ENCODE measurements at regions not wholly inside any gene's neighbourhood (a gene's known extent, or its start where the extent isn't known, plus 50 kb on each side); places are given as distances from the start of the nearest gene placed in this dataset.

GRCh38 chr2:21260311-21260710, 136.5 kb downstream of the TDRD15 start:
- ATAC-seq (no peak), DNase-seq (no peak)
- TF ChIP-seq CTCF (IDR thresholded peaks at IDR 0.05) = no peak
- H3K4me3 Mint-ChIP-seq = no peak overlapping the region
- 84% methylated on average over 3 of the region's 3 CpGs for WGBS (ENCODE audit: insufficient coverage)
- intact Hi-C loops (cut with micrococcal nuclease) = no loop called here
- H3K4me3 ChIP-seq (ENCODE audit: low read length) = no peak overlapping the region
- peaks cover 0 to 4% of the 10 kb centered on the region in 2 donors for H3K9me3 Mint-ChIP-seq
- H3K36me3 ChIP-seq (ENCODE audit: control insufficient read depth, insufficient read depth, low read length) = no peaks in the 10 kb centered on the region
- no peaks in the 10 kb centered on the region for H3K36me3 Mint-ChIP-seq
- H3K27me3 ChIP-seq (ENCODE audit: control insufficient read depth, insufficient read depth, low read length) = no peaks in the 10 kb centered on the region
- H3K4me1 ChIP-seq (ENCODE audit: control insufficient read depth, insufficient read depth, low read length) = no peaks in the 10 kb centered on the region
- H3K27ac ChIP-seq (ENCODE audit: low read length) = no peak overlapping the region
- H3K9me3 ChIP-seq (ENCODE audit: control insufficient read depth, insufficient read depth, low read length) = no peaks in the 10 kb centered on the region
- no peaks in the 10 kb centered on the region for H3K27me3 Mint-ChIP-seq (ENCODE audit: low read depth in 2 of 2)
- no peaks in the 10 kb centered on the region for H3K4me1 Mint-ChIP-seq
- H3K27ac Mint-ChIP-seq = no peak overlapping the region

DNA sequence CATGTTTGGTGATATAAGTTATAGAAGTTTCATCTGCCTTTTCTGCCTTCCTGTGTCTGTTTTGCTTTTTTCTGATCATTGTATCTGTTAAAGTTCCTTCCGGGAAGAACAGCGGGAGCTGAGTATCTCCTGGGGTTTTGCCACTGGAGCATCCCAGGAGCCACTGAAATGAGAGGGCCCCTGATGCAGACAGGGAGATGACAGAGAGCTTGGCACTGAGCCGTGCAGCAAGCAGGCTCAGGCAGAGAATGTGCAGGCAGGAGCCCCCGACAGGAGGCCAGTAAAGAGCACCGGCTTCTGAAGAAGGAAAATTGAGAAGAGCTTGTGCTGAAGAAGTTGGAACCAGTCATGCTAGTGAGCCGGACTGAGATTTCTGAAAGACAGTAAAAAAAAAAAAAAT, 137.8 kb downstream of the TDRD15 start:
- no peak for DNase-seq
- TF ChIP-seq CTCF (IDR thresholded peaks at IDR 0.05) = no peak
- H3K27ac ChIP-seq (ENCODE audit: low read length) = no peak overlapping the region
- no peak for ATAC-seq
- intact Hi-C loops (cut with micrococcal nuclease) = no loop called here
- Mint-ChIP-seq H3K4me3 (no peak overlapping the region), H3K27ac (no peak overlapping the region), H3K9me3 (peaks cover 0 to 4% of the 10 kb centered on the region in 2 donors), H3K27me3 (ENCODE audit: low read depth in 2 of 2) (no peaks in the 10 kb centered on the region), H3K4me1 (no peaks in the 10 kb centered on the region), H3K36me3 (no peaks in the 10 kb centered on the region)
- H3K4me3 ChIP-seq (ENCODE audit: low read length) = no peak overlapping the region
- H3K27me3 ChIP-seq (ENCODE audit: control insufficient read depth, insufficient read depth, low read length) = no peaks in the 10 kb centered on the region
- WGBS (ENCODE audit: insufficient coverage) = 91% methylated on average over 6 of the region's 6 CpGs
- no peaks in the 10 kb centered on the region for H3K4me1 ChIP-seq (ENCODE audit: control insufficient read depth, insufficient read depth, low read length)
- no peaks in the 10 kb centered on the region for H3K36me3 ChIP-seq (ENCODE audit: control insufficient read depth, insufficient read depth, low read length)
- no peaks in the 10 kb centered on the region for H3K9me3 ChIP-seq (ENCODE audit: control insufficient read depth, insufficient read depth, low read length)

DNA sequence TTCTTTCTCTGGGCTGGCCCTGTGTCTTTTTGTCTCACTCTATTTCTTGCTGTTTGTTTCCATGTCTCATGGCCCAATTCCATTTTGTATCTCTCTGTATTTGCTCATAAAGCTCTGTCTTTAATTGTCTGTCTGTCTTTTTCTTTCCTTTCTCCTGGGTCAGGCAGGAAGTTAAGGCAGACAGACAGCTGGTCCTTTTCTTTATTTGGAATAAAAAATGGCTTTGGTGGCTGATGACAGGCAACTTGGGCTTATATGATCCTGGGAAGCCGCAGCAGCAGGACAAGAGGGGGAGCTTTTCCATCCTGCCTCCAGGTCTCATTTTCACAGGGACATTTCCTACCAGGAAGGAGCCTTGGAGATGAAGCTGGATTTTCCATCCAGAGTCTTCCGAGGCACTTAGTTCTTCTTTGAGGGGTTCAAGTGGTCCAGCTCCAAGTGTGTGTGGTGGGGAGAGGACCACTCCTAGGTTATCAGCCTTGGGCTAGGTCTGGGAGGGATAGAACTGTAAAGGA, 138.7 kb downstream of the TDRD15 start:
- H3K9me3 Mint-ChIP-seq = peaks cover 2 to 4% of the 10 kb centered on the region in 2 donors
- ATAC-seq = no peak
- H3K4me1 ChIP-seq (ENCODE audit: control insufficient read depth, insufficient read depth, low read length) = no peaks in the 10 kb centered on the region

More for the DNA sequence above, 138.7 kb downstream of the TDRD15 start:
- H3K36me3 Mint-ChIP-seq = no peaks in the 10 kb centered on the region
- H3K4me3 ChIP-seq (ENCODE audit: low read length) = no peak overlapping the region
- no peak for DNase-seq
- no peaks in the 10 kb centered on the region for H3K36me3 ChIP-seq (ENCODE audit: control insufficient read depth, insufficient read depth, low read length)
- no peak overlapping the region for H3K4me3 Mint-ChIP-seq
- H3K4me1 Mint-ChIP-seq = no peaks in the 10 kb centered on the region
- H3K27ac Mint-ChIP-seq = no peak overlapping the region
- intact Hi-C loops (cut with micrococcal nuclease) = no loop called here
- no peaks in the 10 kb centered on the region for H3K27me3 Mint-ChIP-seq (ENCODE audit: low read depth in 2 of 2)
- no peaks in the 10 kb centered on the region for H3K9me3 ChIP-seq (ENCODE audit: control insufficient read depth, insufficient read depth, low read length)
- H3K27me3 ChIP-seq (ENCODE audit: control insufficient read depth, insufficient read depth, low read length) = no peaks in the 10 kb centered on the region
- TF ChIP-seq CTCF (IDR thresholded peaks at IDR 0.05) = no peak
- H3K27ac ChIP-seq (ENCODE audit: low read length) = no peak overlapping the region
- WGBS (ENCODE audit: insufficient coverage) = 70% methylated on average over 2 of the region's 2 CpGs
